ENCODE measurements at regions not wholly inside any gene's neighbourhood (a gene's known extent, or its start where the extent isn't known, plus 50 kb on each side); places are given as distances from the start of the nearest gene placed in this dataset.
"Not testable (repeated sequence)": the region's sequence is repeated elsewhere in the genome, so short reads cannot be mapped to it uniquely, and the experiment has no call there.

- Histone ChIP-seq H3F3A (ENCODE audit: control insufficient read depth, insufficient read depth) (no peaks in the 10 kb centered on the region), H3K36me3 (ENCODE audit: control insufficient read depth, low read length) (no peaks in the 10 kb centered on the region), H3K4me1 (ENCODE audit: control insufficient read depth, low read length) (no peaks in the 10 kb centered on the region), H3K9me3 (ENCODE audit: control insufficient read depth, insufficient read depth, low read length) (no peaks in the 10 kb centered on the region), H3K9me2 (replicated peaks; ENCODE audit: control insufficient read depth, low read length) (no peaks in the 10 kb centered on the region; the same call in 1 of the 2 replicates), H3K4me2 (ENCODE audit: low read length) (no peak overlapping the region), H3K27ac (ENCODE audit: low read depth, low read length) (no peak overlapping the region), H3K79me2 (ENCODE audit: control insufficient read depth, low read length) (no peaks in the 10 kb centered on the region), H3K27me3 (ENCODE audit: control insufficient read depth, low read length) (no peaks in the 10 kb centered on the region; the same call in 1 of the 2 replicates), H4K20me1 (ENCODE audit: control insufficient read depth, insufficient read depth, low read depth, low read length) (no peaks in the 10 kb centered on the region), H3K4me3 (ENCODE audit: low read length) (no peak overlapping the region)
- TF ChIP-seq, protein P1, sequence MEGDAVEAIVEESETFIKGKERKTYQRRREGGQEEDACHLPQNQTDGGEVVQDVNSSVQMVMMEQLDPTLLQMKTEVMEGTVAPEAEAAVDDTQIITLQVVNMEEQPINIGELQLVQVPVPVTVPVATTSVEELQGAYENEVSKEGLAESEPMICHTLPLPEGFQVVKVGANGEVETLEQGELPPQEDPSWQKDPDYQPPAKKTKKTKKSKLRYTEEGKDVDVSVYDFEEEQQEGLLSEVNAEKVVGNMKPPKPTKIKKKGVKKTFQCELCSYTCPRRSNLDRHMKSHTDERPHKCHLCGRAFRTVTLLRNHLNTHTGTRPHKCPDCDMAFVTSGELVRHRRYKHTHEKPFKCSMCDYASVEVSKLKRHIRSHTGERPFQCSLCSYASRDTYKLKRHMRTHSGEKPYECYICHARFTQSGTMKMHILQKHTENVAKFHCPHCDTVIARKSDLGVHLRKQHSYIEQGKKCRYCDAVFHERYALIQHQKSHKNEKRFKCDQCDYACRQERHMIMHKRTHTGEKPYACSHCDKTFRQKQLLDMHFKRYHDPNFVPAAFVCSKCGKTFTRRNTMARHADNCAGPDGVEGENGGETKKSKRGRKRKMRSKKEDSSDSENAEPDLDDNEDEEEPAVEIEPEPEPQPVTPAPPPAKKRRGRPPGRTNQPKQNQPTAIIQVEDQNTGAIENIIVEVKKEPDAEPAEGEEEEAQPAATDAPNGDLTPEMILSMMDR (IDR thresholded peaks at IDR 0.05; ENCODE audit: low read depth, low read length, poor library complexity, severe bottlenecking): no peak
- TF ChIP-seq EZH2phosphoT487 (IDR thresholded peaks at IDR 0.05; ENCODE audit: borderline replicate concordance, low read length): no peak
Measured at GRCh38 chr7:108650467-108650866, 80.8 kb downstream of the DNAJB9 start.

- no peaks in the 10 kb centered on the region; the same call in 1 of the 2 replicates for H3K9me2 ChIP-seq (replicated peaks; ENCODE audit: control insufficient read depth, low read length)
- H3K36me3 ChIP-seq (ENCODE audit: control insufficient read depth, low read length): no peaks in the 10 kb centered on the region
- no peaks in the 10 kb centered on the region for H3K9me3 ChIP-seq (ENCODE audit: control insufficient read depth, insufficient read depth, low read length)
- no peak overlapping the region for H3K27ac ChIP-seq (ENCODE audit: low read depth, low read length)
- H3K4me1 ChIP-seq (ENCODE audit: control insufficient read depth, low read length): no peaks in the 10 kb centered on the region
- H3K4me2 ChIP-seq (ENCODE audit: low read length): no peak overlapping the region
- no peaks in the 10 kb centered on the region for H3K27me3 ChIP-seq (ENCODE audit: control insufficient read depth, low read length)
- H3F3A ChIP-seq (ENCODE audit: control insufficient read depth, insufficient read depth): no peaks in the 10 kb centered on the region
- H3K4me3 ChIP-seq (ENCODE audit: low read length): no peak overlapping the region
- no peak for TF ChIP-seq EZH2phosphoT487 (IDR thresholded peaks at IDR 0.05; ENCODE audit: borderline replicate concordance, low read length)
- TF ChIP-seq, protein P1 (IDR thresholded peaks at IDR 0.05; ENCODE audit: low read depth, low read length, poor library complexity, severe bottlenecking): no peak
- no peaks in the 10 kb centered on the region for H3K79me2 ChIP-seq (ENCODE audit: control insufficient read depth, low read length)
- no peaks in the 10 kb centered on the region for H4K20me1 ChIP-seq (ENCODE audit: control insufficient read depth, insufficient read depth, low read depth, low read length)
Measured at GRCh38 chr7:108652886-108653285, 83.2 kb downstream of the DNAJB9 start.

DNA sequence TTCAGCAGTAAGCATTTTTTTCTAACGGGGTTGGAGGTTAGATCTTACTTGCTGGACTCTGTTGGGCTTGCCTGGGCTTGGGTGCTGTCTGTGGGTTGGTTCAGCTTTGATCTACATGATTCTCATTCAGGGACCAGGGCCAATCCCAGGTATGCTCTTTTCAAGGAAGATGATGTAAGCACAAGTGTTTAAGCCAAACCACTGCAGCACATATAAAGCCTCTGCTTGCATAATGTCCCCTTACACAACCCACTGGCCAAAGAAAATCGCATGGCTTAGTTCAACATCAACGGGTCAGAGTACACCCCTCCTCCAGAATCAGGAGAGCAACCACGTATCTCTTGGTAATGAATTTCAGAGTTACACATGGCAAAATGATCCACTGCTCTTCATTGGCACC lies 83.9 kb downstream of the DNAJB9 start:
- H4K20me1 ChIP-seq (ENCODE audit: control insufficient read depth, insufficient read depth, low read depth, low read length): no peaks in the 10 kb centered on the region
- no peak overlapping the region for H3K4me2 ChIP-seq (ENCODE audit: low read length)
- no peaks in the 10 kb centered on the region for H3K79me2 ChIP-seq (ENCODE audit: control insufficient read depth, low read length)
- H3K27ac ChIP-seq (ENCODE audit: low read depth, low read length): no peak overlapping the region
- H3K9me2 ChIP-seq (replicated peaks; ENCODE audit: control insufficient read depth, low read length): no peaks in the 10 kb centered on the region; the same call in 1 of the 2 replicates
- TF ChIP-seq, protein P1 (IDR thresholded peaks at IDR 0.05; ENCODE audit: low read depth, low read length, poor library complexity, severe bottlenecking): no peak
- TF ChIP-seq EZH2phosphoT487 (IDR thresholded peaks at IDR 0.05; ENCODE audit: borderline replicate concordance, low read length): no peak
- no peaks in the 10 kb centered on the region for H3F3A ChIP-seq (ENCODE audit: control insufficient read depth, insufficient read depth)
- H3K36me3 ChIP-seq (ENCODE audit: control insufficient read depth, low read length): no peaks in the 10 kb centered on the region
- H3K4me3 ChIP-seq (ENCODE audit: low read length): no peak overlapping the region
- no peaks in the 10 kb centered on the region for H3K4me1 ChIP-seq (ENCODE audit: control insufficient read depth, low read length)
- H3K27me3 ChIP-seq (ENCODE audit: control insufficient read depth, low read length): no peaks in the 10 kb centered on the region
- H3K9me3 ChIP-seq (ENCODE audit: control insufficient read depth, insufficient read depth, low read length): no peaks in the 10 kb centered on the region

DNA sequence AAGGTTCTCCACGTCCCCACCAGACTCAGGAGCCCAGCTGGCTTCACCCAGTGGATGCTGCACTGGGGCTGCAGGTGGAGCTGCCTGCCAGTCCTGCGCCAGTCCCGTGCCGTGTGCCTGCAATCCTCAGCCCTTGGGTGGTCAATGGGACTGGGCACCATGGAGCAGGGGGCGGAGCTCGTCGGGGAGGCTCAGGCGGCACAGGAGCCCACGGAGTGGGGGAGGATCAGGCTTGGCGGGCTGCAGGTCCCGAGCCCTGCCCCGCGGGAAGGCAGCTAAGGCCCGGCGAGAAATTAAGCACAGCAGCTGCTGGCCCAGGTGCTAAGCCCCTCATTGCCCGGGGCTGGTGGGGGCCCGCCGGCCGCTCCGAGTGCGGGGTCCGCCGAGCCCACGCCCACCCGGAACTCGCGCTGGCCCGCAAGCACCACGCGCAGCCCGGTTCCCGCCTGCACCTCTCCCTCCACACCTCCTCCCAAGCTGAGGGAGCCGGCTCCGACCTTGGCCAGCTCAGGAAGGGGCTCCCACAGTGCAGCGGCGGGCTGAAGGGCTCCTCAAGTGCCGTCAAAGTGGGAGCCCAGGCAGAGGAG lies 87.6 kb downstream of the DNAJB9 start:
- not testable (repeated sequence) for H3K4me1 ChIP-seq (ENCODE audit: control insufficient read depth, low read length); H3K36me3 ChIP-seq (ENCODE audit: control insufficient read depth, low read length); H3K9me2 ChIP-seq (replicated peaks; ENCODE audit: control insufficient read depth, low read length); H4K20me1 ChIP-seq (ENCODE audit: control insufficient read depth, insufficient read depth, low read depth, low read length); H3K79me2 ChIP-seq (ENCODE audit: control insufficient read depth, low read length); H3K4me2 ChIP-seq (ENCODE audit: low read length); H3K9me3 ChIP-seq (ENCODE audit: control insufficient read depth, insufficient read depth, low read length); H3K27ac ChIP-seq (ENCODE audit: low read depth, low read length); H3F3A ChIP-seq (ENCODE audit: control insufficient read depth, insufficient read depth); H3K4me3 ChIP-seq (ENCODE audit: low read length); H3K27me3 ChIP-seq (ENCODE audit: control insufficient read depth, low read length)
